GM12891 (cell line): ENCODE measurements at regions not wholly inside any gene's neighbourhood (a gene's known extent, or its start where the extent isn't known, plus 50 kb on each side); places are given as distances from the start of the nearest gene placed in this dataset.

ENCODE experiments used
- POLR2A ChIP-seq: IDR thresholded peaks from 2 replicates; pipeline ENCODE4 v1.6.1; 2011; ENCODE audit warnings: low read depth, low read length, control low read depth
- POLR2AphosphoS5 ChIP-seq: IDR thresholded peaks from 2 replicates; pipeline ENCODE4 v1.6.1; 2011; ENCODE audit warnings: low read depth, low read length, control low read depth
- TAF1 ChIP-seq: IDR thresholded peaks from 2 replicates; pipeline ENCODE4 v1.6.1; 2011; ENCODE audit warnings: low read depth, low read length, control low read depth

GRCh38 chr2:107349329-107349728, 463.4 kb upstream of the ST6GAL2 start:
- TF ChIP-seq POLR2AphosphoS5 (no peak), POLR2A (no peak), TAF1 (no peak)
